Fibroblast of mammary gland (primary cell): ENCODE measurements at regions not wholly inside any gene's neighbourhood (a gene's known extent, or its start where the extent isn't known, plus 50 kb on each side); places are given as distances from the start of the nearest gene placed in this dataset.

Experiments
- DNase-seq: peaks from one replicate; pipeline ENCODE4 v3.0.0-alpha.2; 2010; ENCODE audit warnings: low read depth
- H3K4me3 ChIP-seq: 2 replicates; pipeline ENCODE4 v1.5.1; 2011; ENCODE audit warnings: low read depth, mild to moderate bottlenecking, low read length, moderate library complexity; ENCODE audit not compliant: control insufficient read depth
- CTCF ChIP-seq: conservative IDR thresholded peaks from 2 replicates; pipeline ENCODE4 v1.5.1; 2011; ENCODE audit warnings: low read depth, low read length, inconsistent platforms; ENCODE audit not compliant: control insufficient read depth, insufficient read depth

GRCh38 chr11:33500332-33500731 is 200.3 kb downstream of the C11orf91 start:
- H3K4me3 ChIP-seq = no peak overlapping the region
- no peak for TF ChIP-seq CTCF
- no peak for DNase-seq

- H3K4me3 ChIP-seq = no peak overlapping the region
- no peak for DNase-seq
- TF ChIP-seq CTCF = no peak
Observed at GRCh38 chr11:33492596-33492995, 208.0 kb downstream of the C11orf91 start.

GRCh38 chr11:33490842-33491370 is 209.7 kb downstream of the C11orf91 start:
- no peak for DNase-seq
- TF ChIP-seq CTCF = no peak
- no peak overlapping the region for H3K4me3 ChIP-seq

GRCh38 chr11:33488971-33489370 is 211.7 kb downstream of the C11orf91 start:
- TF ChIP-seq CTCF = no peak
- H3K4me3 ChIP-seq = no peak overlapping the region
- no peak for DNase-seq

GRCh38 chr11:33480626-33481025 is 220.0 kb downstream of the C11orf91 start:
- no peak for DNase-seq
- TF ChIP-seq CTCF = no peak
- H3K4me3 ChIP-seq = no peak overlapping the region

GRCh38 chr11:33479231-33479630 is 221.4 kb downstream of the C11orf91 start:
- no peak overlapping the region for H3K4me3 ChIP-seq
- DNase-seq = no peak
- no peak for TF ChIP-seq CTCF

DNA sequence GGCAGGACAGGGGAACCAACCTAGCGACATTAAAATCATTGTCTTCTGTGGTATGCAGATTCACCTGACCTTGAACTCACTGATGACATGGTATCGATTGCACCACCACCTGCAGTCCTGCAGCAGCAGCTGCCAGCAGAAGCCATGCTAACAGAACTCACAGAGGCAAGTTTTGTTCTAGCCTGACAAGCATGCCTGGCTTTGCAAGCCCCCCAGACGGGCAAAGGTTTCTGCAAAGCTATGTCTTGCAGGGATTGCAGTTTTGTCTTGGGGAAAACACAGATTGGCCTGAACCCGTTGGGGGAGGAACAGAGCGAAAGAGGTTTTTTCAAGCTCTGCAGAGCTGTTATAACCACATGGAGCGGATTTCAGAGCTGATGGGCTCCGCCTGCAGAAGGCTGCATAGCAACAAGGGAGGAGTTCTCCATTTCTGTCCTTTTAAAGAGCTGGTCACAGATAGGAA is 221.0 kb downstream of the HIPK3 start:
- peak; percentile 10 for DNase-seq
- no peak overlapping the region for H3K4me3 ChIP-seq
- TF ChIP-seq CTCF = no peak
